HEK293 (cell line): ENCODE measurements at regions not wholly inside any gene's neighbourhood (a gene's known extent, or its start where the extent isn't known, plus 50 kb on each side); places are given as distances from the start of the nearest gene placed in this dataset.

Experiments
- CTCF ChIP-seq: fragments of 450-650 bp; formaldehyde crosslinking; IDR thresholded peaks from 2 replicates; pipeline ENCODE4 v1.5.1; 2016; ENCODE audit warnings: missing biosample characterization, missing genetic modification characterization
- MEIS1 ChIP-seq: sonication (generic); formaldehyde crosslinking; IDR thresholded peaks from 2 replicates; pipeline ENCODE4 v1.8.1; 2022; ENCODE audit warnings: missing genetic modification reagents, mild to moderate bottlenecking, borderline replicate concordance
- OSR2 ChIP-seq: fragments of 450-650 bp; formaldehyde crosslinking; IDR thresholded peaks from 2 replicates; pipeline ENCODE4 v1.5.1; 2016; ENCODE audit warnings: missing biosample characterization, missing genetic modification characterization
- PATZ1 ChIP-seq: fragments of 450-650 bp; formaldehyde crosslinking; IDR thresholded peaks from 2 replicates; pipeline ENCODE4 v1.5.1; 2016; ENCODE audit warnings: missing biosample characterization, missing genetic modification characterization
- REST ChIP-seq: fragments of 450-650 bp; formaldehyde crosslinking; IDR thresholded peaks from 2 replicates; pipeline ENCODE4 v1.5.1; 2016; ENCODE audit warnings: missing biosample characterization, missing genetic modification characterization
- ZBTB17 ChIP-seq: fragments of 450-650 bp; formaldehyde crosslinking; IDR thresholded peaks from 2 replicates; pipeline ENCODE4 v1.5.1; 2016; ENCODE audit warnings: missing biosample characterization, missing genetic modification characterization
- ZBTB49 ChIP-seq: fragments of 450-650 bp; formaldehyde crosslinking; IDR thresholded peaks from 2 replicates; pipeline ENCODE4 v1.5.1; 2016; ENCODE audit warnings: missing biosample characterization, missing genetic modification characterization, low read depth
- ZNF155 ChIP-seq: fragments of 450-650 bp; formaldehyde crosslinking; IDR thresholded peaks from 2 replicates; pipeline ENCODE4 v1.5.1; 2016; ENCODE audit warnings: missing biosample characterization, missing genetic modification characterization
- ZNF324 ChIP-seq: fragments of 450-650 bp; formaldehyde crosslinking; IDR thresholded peaks from 2 replicates; pipeline ENCODE4 v1.5.1; 2016; ENCODE audit warnings: missing biosample characterization, missing genetic modification characterization
- ZNF549 ChIP-seq: fragments of 450-650 bp; IDR thresholded peaks from 2 replicates; pipeline ENCODE4 v1.5.1; 2018; ENCODE audit warnings: missing biosample characterization, missing genetic modification characterization, mild to moderate bottlenecking, inconsistent platforms, moderate library complexity
- ZNF768 ChIP-seq: fragments of 450-650 bp; formaldehyde crosslinking; IDR thresholded peaks from 2 replicates; pipeline ENCODE4 v1.5.1; 2018; ENCODE audit warnings: missing biosample characterization, mild to moderate bottlenecking, missing genetic modification characterization

- TF ChIP-seq ZNF768 (tag by site-specific recombination) (no peak), CTCF (tag by site-specific recombination) (no peak), ZBTB17 (tag by site-specific recombination) (no peak), ZBTB49 (tag by site-specific recombination) (no peak), OSR2 (tag by site-specific recombination) (no peak), REST (tag by site-specific recombination) (no peak), ZNF155 (tag by site-specific recombination) (no peak), ZNF549 (tag by site-specific recombination) (no peak), PATZ1 (tag by site-specific recombination) (no peak), ZNF324 (tag by site-specific recombination) (no peak), MEIS1 (no peak)
These were observed 79.6 kb upstream of the LRPAP1 start for GRCh38 chr4:3611778-3612177.
